HFF-Myc (cell line): ENCODE measurements at regions not wholly inside any gene's neighbourhood (a gene's known extent, or its start where the extent isn't known, plus 50 kb on each side); places are given as distances from the start of the nearest gene placed in this dataset.
"Not testable (repeated sequence)": the region's sequence is repeated elsewhere in the genome, so short reads cannot be mapped to it uniquely, and the experiment has no call there.

ENCODE experiments used
- DNase-seq: peaks from one replicate; pipeline ENCODE4 v3.0.0-alpha.2; 2011; ENCODE audit warnings: low read depth; ENCODE audit errors: extremely low read depth
- H3K4me3 ChIP-seq: replicated peaks from 2 replicates; pipeline ENCODE4 v1.5.1; 2011; ENCODE audit warnings: low read depth, mild to moderate bottlenecking, control low read depth, low read length
- TF ChIP-seq, protein P1 (sequence below): IDR thresholded peaks from 2 replicates; pipeline ENCODE4 v1.5.1; 2012; ENCODE audit warnings: mild to moderate bottlenecking, low read depth, low read length, control low read depth; ENCODE audit errors: missing control alignments

- DNase-seq: no peak
- TF ChIP-seq, protein P1, sequence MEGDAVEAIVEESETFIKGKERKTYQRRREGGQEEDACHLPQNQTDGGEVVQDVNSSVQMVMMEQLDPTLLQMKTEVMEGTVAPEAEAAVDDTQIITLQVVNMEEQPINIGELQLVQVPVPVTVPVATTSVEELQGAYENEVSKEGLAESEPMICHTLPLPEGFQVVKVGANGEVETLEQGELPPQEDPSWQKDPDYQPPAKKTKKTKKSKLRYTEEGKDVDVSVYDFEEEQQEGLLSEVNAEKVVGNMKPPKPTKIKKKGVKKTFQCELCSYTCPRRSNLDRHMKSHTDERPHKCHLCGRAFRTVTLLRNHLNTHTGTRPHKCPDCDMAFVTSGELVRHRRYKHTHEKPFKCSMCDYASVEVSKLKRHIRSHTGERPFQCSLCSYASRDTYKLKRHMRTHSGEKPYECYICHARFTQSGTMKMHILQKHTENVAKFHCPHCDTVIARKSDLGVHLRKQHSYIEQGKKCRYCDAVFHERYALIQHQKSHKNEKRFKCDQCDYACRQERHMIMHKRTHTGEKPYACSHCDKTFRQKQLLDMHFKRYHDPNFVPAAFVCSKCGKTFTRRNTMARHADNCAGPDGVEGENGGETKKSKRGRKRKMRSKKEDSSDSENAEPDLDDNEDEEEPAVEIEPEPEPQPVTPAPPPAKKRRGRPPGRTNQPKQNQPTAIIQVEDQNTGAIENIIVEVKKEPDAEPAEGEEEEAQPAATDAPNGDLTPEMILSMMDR: no peak
- H3K4me3 ChIP-seq: no peak overlapping the region
These were observed 453.1 kb downstream of the TRAM1L1 start for GRCh38 chr4:116632269-116632668.

DNA sequence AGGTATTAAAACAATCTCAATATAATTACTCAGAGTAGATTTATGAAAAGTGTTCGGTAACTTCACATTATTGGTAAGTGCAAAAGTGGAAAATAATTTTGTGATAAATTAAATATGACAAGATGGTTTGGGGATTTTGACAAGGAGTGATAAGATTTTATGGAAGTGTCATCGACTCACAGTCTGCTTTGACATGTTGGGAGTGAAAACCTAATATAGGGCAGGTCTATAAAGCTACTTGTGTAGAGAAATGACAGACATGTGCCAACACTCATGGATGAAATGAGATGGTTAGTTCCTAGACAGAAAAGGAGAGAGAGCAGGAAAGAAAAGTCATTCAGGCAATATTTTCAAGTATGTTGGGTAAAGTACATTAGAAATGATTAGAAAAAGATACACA lies 456.8 kb downstream of the TRAM1L1 start:
- no peak for DNase-seq
- no peak overlapping the region for H3K4me3 ChIP-seq
- TF ChIP-seq, protein P1: no peak

- TF ChIP-seq, protein P1: no peak
- no peak overlapping the region for H3K4me3 ChIP-seq
- no peak for DNase-seq
These were observed 457.8 kb downstream of the TRAM1L1 start for GRCh38 chr4:116627545-116627944.

- DNase-seq: not testable (repeated sequence)
These were observed 465.9 kb downstream of the TRAM1L1 start for GRCh38 chr4:116619508-116619907.

GRCh38 chr4:116618638-116619037 lies 466.7 kb downstream of the TRAM1L1 start:
- DNase-seq: no peak
- no peak overlapping the region for H3K4me3 ChIP-seq
- TF ChIP-seq, protein P1: no peak

More at GRCh38 chr4:116619508-116619907, 465.9 kb downstream of the TRAM1L1 start:
- H3K4me3 ChIP-seq: not testable (repeated sequence)

DNA sequence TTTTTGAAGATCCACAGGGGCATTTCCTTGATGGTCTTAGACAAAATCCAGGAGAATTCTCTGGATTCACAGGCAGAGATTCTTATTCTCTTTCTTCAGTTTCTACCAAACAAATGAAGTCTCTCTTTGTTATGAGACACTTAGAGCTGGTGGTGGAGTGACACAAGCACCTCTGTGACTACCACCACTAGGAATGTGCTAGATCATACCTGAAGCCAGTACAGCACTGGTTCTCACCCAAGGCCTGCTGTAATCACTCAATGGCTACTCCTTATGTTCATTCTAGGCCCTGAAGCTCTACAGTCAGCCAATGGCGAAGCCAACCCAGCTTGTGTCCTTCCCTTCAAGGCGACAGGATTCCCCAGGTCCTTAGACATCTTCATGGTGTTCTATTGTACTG lies 482.3 kb downstream of the TRAM1L1 start:
- TF ChIP-seq, protein P1: no peak
- H3K4me3 ChIP-seq: no peak overlapping the region
- DNase-seq: no peak

DNA sequence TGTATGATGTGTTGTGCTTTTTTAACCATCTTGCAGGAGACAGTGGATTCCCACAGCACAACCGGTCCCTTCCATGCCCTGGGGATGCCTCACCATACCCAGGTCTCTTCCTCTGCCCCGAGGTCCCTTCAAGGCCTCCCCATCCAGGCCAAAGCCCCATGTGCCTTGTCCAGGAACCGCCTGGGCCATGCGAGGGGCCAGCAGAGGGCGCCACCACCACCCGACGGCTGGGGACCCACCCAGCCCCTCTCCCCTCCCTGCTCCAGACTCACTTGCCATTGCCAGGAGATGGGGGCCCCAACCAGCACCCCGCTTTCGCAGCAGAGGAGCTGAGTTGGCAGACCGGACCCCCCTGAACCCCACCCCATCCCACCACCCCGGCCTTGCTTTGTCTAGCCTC lies 485.5 kb downstream of the TRAM1L1 start:
- TF ChIP-seq, protein P1: no peak
- DNase-seq: no peak
- no peak overlapping the region for H3K4me3 ChIP-seq
